Ishikawa (cell line): ENCODE measurements at regions not wholly inside any gene's neighbourhood (a gene's known extent, or its start where the extent isn't known, plus 50 kb on each side); places are given as distances from the start of the nearest gene placed in this dataset.

Source experiments
- CEBPB ChIP-seq: IDR thresholded peaks from 2 replicates; pipeline ENCODE4 v1.6.1; 2012
- EGR1 ChIP-seq: IDR thresholded peaks from 2 replicates; pipeline ENCODE4 v1.6.1; 2012
- EP300 ChIP-seq: IDR thresholded peaks from 2 replicates; pipeline ENCODE4 v1.6.1; 2012; ENCODE audit warnings: borderline replicate concordance
- NFIC ChIP-seq: IDR thresholded peaks from 2 replicates; pipeline ENCODE4 v1.6.1; 2012
- RAD21 ChIP-seq: IDR thresholded peaks from 2 replicates; pipeline ENCODE4 v1.6.1; 2012; ENCODE audit warnings: low read depth
- TAF1 ChIP-seq: IDR thresholded peaks from 2 replicates; pipeline ENCODE4 v1.6.1; 2012; ENCODE audit warnings: low read depth, mild to moderate bottlenecking
- TCF12 ChIP-seq: IDR thresholded peaks from 2 replicates; pipeline ENCODE4 v1.6.1; 2012; ENCODE audit warnings: low read depth
- TEAD4 ChIP-seq: IDR thresholded peaks from 2 replicates; pipeline ENCODE4 v1.6.1; 2012
- YY1 ChIP-seq: IDR thresholded peaks from 2 replicates; pipeline ENCODE4 v1.6.1; 2012; ENCODE audit warnings: low read depth
- TF ChIP-seq, protein P1 (sequence below): IDR thresholded peaks from 2 replicates; pipeline ENCODE4 v1.6.1; 2012
- TF ChIP-seq, protein P2 (sequence below): IDR thresholded peaks from 2 replicates; pipeline ENCODE4 v1.6.1; 2012; ENCODE audit warnings: low read depth, mild to moderate bottlenecking

DNA sequence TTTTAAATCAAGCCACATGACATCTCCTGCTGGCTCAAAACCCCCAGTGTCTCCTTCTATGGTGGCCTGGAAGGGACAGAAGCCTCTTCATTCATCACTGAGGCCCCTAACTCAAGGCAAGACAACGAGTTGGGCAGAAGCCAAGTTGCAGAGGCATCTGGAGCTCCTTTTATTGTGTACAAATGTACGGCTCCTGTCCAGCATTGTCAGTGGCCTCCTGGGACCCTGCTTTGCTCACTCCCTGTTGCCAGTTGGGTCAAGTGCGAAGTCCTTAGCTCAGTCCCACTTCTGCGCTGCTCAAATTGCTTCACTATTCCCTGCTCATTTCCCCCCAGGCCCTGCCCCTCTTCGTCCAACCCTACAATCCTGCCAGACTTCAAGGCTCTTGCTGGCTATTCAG is 181.2 kb upstream of the PMEPA1 start:
- no peak for TF ChIP-seq TEAD4
- TF ChIP-seq TAF1: no peak
- no peak for TF ChIP-seq RAD21
- TF ChIP-seq, protein P1, sequence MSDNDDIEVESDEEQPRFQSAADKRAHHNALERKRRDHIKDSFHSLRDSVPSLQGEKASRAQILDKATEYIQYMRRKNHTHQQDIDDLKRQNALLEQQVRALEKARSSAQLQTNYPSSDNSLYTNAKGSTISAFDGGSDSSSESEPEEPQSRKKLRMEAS: no peak
- no peak for TF ChIP-seq TCF12
- TF ChIP-seq CEBPB: no peak
- TF ChIP-seq, protein P2, sequence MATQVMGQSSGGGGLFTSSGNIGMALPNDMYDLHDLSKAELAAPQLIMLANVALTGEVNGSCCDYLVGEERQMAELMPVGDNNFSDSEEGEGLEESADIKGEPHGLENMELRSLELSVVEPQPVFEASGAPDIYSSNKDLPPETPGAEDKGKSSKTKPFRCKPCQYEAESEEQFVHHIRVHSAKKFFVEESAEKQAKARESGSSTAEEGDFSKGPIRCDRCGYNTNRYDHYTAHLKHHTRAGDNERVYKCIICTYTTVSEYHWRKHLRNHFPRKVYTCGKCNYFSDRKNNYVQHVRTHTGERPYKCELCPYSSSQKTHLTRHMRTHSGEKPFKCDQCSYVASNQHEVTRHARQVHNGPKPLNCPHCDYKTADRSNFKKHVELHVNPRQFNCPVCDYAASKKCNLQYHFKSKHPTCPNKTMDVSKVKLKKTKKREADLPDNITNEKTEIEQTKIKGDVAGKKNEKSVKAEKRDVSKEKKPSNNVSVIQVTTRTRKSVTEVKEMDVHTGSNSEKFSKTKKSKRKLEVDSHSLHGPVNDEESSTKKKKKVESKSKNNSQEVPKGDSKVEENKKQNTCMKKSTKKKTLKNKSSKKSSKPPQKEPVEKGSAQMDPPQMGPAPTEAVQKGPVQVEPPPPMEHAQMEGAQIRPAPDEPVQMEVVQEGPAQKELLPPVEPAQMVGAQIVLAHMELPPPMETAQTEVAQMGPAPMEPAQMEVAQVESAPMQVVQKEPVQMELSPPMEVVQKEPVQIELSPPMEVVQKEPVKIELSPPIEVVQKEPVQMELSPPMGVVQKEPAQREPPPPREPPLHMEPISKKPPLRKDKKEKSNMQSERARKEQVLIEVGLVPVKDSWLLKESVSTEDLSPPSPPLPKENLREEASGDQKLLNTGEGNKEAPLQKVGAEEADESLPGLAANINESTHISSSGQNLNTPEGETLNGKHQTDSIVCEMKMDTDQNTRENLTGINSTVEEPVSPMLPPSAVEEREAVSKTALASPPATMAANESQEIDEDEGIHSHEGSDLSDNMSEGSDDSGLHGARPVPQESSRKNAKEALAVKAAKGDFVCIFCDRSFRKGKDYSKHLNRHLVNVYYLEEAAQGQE: no peak
- no peak for TF ChIP-seq EP300
- TF ChIP-seq NFIC: no peak
- TF ChIP-seq YY1: no peak
- no peak for TF ChIP-seq EGR1
